HG03378 (cell line): ENCODE measurements at regions not wholly inside any gene's neighbourhood (a gene's known extent, or its start where the extent isn't known, plus 50 kb on each side); places are given as distances from the start of the nearest gene placed in this dataset.

Source experiments
- ATAC-seq: cut with Tn5 transposase; IDR thresholded peaks from one replicate; pipeline ENCODE4 v1.9.1; 2021; ENCODE audit warnings: mild to moderate bottlenecking, moderate library complexity; ENCODE audit not compliant: unreplicated experiment

DNA sequence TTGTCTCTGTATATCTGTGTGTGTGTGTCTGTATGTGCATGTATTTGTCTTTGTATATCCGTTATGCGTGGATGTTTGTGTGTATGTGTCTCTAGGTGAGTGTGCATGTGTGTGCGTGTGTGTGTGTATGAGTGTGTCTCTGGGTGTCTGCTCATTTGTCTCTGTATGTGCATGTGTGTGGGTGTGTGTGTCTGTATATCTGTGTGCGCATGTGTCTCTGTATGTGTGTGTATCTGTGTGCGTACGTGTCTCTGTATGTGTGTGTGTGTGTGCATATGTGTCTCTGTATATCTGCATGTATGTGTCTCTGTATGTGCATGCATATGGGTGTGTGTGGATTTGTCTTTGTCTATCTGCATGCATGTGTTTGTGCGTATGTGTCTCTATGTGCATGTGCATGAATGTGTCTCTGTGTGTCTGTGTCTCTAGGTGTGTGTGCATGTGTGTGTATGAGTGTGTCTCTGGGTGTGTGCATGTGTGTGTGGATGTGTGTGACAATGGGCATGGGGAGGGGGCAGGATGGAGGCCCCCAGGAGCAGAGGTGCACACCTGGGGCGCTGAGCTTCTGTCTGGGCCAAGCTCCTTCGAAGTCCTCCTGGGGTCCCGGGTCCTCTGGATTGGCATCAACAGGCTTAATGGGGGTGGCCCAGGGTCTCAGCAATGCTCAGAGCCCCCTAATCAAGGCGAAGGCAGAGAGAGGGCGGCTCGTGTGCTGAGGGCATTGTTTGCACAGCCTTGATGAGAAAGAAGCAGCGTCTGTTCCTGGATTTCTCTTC lies 373.4 kb upstream of the IRX4 start:
- ATAC-seq = no peak

DNA sequence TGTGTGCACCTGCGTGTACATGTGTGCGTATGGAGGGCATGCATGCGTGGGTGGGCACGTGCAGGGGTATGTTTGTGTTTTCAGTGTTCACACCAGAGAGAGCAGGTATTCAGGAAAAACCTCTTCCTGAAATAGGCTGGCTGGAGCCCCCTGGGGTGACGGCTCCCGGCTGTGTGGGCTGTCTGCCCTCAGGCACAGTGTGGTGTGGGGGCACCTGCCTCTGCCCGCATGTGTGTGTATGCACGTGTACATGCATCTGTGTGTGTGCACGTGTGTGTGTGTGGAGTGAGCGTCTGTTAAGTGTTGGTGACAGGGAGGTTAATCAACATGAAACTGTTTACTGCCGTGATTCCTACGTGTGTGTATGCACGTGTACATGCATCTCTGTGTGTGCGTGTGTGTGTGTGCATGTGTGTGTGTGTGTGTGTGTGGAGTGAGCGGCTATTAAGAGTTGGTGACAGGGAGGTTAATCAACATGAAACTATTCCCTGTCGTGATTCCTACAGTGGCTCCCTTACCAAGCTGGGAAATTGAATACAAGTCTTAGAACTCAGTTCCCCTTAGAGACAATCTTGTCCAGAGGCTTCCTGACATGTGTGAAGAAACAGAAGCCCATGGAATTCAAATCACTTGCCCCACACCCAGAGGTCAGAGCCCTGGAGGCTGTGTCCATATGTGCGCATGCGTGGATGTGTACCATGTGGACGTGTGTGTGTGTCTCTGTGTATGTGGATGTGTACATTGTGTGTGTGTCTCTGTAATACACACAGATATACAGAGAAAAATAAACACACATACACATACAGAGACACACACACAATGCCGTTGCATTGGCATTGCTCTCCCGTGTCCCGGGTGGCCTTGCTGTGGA lies 372.4 kb upstream of the IRX4 start:
- no peak for ATAC-seq

DNA sequence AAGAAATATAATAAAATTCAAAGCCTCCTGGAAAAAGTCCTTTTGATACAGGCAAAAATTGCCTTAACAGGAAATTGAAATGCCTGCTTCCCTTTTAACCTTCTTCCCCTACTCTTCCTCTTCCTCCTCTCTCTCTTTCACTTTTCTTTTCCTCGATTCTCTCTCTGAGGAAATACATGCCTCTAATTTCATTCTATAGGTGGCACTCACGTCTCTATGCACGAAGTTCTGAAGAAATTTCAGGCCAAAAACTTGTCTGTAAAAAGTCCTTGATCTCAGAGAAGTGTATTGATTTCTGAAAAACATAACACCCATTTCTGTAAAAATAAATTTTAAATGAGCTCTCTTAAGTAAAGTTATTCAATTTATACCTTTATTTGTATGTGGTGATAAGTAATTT lies 371.7 kb upstream of the IRX4 start:
- ATAC-seq = no peak

DNA sequence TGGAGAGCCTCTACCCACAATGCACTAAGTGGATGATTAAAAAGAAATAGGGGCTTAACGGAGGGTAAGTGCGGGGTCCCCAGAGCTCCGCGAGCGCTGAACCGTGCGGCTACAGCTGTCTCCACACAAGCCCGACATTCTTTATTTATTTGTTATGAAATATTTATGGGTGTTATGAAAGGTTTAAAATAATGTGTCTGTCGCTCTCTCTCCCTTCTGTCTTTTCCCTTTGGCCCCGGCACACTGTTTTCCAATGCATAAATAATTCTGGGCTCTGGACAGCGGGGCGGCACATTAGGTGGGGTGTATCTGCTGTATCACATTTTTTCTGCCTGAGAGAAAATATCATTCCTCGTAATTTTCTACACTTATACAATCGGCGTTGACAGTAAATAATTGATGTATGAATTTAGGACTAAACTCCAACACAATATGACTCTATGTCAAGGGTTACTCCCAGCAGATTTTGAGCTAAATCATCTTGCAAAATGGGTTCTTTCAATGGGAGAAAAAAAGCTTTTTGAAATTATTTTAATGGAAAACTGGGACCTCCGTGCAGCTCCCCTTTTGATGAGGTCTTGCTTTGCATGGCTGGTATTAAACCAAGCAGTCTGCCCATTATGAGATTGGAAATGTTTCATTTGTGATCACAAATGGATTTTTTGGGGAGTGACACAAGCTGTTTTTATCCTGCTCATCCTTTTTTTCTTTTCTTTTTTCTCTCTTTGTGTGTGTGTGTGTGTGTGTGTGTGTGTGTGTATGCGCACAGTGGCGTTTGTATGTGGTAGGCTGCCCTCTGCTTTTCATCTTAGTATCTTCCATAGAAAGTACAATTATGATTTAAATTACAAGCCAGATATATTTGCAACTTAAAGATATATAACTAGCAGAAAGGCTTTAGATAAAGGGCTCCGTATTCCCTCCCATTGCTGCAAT lies 370.6 kb upstream of the IRX4 start:
- no peak for ATAC-seq

DNA sequence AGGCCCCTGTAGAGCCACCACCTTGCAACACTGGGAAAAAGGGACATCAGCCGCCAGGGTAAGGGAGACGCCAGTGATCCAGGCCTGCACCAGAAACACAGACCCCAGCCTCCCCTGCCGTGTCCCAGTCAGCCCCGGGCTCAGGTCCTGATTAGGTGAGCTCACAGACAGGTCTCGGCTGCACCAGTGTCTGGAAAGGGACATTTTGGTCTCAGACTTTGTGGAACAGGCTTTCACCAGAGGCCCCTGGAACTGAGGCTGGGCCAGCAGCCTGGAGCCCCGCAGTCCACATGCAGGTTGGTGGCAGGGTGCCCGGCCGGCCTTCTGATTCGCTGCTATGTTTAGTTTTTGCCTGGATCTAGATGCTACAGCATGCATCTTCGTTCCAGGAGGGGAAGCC lies 369.0 kb upstream of the IRX4 start:
- no peak for ATAC-seq

DNA sequence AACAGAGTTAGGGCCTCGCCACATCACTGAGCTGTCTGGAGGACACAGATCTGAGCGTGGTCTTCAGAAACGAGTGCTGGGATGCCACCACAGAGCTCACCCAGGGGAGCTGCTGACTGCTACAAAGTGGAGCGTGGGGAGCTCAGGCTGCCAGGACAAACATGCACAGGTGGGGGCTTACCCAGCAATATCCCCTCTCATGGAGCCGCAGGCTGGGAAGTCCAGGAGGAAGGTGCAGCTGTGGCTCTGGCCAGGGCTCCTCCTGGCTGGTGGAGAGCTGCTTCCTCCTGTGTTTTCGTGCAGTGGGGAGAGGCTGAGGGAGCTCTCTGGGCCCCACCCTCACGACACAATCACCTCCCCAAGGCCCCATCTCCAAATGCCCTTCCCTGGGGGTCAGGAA lies 368.6 kb upstream of the IRX4 start:
- no peak for ATAC-seq

DNA sequence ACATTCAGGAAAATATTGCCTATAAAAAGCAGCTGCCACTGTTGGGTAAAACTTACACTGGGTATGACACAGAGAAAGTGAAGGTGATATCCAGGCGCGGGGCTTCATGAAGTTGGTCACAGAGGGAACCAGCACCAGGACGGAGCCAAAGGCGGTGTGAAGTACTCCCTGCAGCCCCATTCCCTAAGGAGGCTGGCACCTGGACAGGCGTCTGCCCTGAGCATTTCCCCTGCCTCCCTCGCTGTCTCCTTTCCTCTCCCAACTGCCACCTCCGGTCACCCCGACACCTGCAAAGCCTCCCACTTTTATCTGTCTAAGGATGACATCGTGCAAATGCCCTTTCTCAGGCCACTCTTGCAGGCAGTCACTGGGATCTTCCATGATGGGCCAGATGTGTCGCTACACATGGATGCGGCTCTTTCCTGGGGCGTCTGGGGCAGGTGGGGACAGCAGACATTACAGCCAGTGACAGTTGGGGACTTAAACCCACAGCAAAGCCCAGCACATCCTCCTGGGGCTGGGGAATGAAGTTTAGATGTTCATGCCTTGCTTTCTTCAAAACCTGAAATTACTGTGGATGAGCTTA lies 367.7 kb upstream of the IRX4 start:
- no peak for ATAC-seq

DNA sequence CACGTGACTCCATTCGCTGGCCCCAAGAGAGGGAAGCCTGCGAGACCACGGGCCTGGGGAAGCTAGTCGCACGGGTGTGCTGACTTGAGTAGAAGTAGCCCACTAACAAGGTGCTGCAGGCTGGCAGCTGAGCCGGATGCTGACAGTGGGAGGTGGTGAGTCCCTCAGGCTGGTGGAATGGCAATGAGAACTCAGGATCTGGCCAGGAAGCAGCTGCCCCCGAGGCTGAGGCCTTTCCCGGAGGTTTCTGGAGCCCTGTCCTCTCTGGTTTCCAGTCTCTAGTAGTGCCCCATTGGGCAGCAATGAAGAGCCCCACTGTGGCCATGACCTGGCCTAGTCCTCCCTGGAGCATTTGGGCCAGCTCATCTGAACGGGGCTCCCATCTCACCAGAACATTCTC lies 366.7 kb upstream of the IRX4 start:
- no peak for ATAC-seq

DNA sequence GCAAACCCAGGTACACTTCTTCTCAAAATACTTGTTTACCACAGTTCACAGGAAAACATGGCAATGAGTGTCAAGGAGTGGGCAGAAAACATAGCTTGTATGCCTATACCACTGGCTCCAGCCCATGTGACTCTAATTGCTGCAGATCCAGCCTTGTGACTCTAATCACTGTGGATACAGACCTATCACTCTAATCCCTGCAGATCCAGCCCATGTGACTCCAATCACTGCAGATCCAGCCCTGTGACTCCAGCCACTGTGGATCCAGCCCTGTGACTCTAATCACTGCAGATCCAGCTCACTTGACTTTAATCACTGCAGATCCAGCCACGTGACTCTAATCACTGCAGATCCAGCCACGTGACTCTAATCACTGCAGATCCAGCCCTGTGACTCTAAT lies 366.3 kb upstream of the IRX4 start:
- ATAC-seq = no peak

DNA sequence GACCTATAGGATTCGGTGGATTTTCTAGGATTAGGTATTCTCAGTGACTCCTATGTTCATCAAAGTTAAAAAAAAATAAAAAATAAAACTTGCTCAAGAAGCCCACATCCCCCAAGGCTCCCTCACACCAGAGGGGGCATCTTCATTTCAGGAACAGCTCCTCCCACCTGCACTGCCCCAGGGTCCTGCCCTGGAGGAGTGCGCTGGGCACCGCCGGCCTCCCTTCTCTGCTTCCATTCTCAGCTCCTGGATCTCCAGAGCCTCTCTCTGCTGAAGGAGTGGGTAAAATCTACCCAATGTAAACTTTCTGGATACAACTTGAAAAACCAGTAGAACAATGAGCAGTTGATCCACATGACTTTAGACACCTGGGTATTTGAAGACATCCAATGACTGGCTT lies 359.8 kb upstream of the IRX4 start:
- no peak for ATAC-seq

DNA sequence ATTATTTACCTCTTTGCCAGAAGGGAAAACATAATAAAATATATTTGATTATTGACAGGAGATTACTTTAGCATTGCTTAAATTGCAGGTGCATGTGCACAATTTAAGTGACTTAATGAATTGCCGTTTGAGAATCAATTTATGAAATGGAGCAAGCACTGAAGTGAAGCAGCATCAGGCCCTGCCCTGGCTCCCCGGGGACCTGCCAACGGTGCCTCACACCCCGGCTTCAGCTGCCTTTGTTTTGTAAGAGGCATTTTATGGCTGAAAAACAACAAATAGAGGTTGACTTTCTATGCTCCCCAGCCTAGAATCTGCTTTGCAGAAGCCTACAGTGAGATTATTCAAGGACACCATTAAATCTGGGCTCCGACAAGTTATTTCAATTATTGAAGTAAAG lies 359.1 kb upstream of the IRX4 start:
- ATAC-seq = no peak

DNA sequence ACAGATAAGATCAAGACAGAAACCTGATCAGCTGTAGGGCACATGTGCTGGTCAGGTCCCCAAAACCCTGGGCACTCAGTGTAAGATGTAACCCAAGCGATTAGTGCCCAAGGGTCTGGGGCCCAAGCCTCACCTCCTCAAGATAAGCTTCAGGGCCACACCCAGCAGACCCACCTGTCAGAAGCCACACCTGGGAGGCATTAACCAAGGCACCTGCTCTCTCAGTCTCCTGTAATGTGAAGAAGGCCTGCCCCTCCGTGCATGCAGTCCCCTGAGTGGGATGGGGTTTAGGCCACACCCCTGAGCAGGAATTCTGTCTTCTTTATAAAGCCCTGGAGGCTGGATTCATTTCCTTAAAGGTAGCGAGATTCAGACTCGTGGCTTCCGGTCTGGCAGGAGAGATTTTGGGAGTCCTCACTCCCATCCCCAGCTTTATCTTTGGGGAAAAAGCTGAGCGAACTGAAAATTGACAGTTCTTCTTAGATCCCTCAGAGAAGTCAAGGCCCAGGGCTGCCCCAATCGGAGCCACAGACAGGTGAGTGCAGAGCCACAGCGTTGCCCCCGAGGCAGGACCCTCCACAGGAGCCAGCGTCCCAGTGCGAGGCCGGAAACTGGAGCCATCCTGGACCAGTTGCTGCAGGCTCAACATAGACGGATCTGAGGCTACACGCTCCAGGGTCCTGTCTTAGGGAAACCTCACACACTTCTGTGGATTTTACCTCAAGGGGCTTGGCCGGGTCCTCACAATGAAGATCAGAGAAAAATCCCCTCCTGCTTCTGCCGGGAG lies 357.6 kb upstream of the IRX4 start:
- ATAC-seq = no peak

DNA sequence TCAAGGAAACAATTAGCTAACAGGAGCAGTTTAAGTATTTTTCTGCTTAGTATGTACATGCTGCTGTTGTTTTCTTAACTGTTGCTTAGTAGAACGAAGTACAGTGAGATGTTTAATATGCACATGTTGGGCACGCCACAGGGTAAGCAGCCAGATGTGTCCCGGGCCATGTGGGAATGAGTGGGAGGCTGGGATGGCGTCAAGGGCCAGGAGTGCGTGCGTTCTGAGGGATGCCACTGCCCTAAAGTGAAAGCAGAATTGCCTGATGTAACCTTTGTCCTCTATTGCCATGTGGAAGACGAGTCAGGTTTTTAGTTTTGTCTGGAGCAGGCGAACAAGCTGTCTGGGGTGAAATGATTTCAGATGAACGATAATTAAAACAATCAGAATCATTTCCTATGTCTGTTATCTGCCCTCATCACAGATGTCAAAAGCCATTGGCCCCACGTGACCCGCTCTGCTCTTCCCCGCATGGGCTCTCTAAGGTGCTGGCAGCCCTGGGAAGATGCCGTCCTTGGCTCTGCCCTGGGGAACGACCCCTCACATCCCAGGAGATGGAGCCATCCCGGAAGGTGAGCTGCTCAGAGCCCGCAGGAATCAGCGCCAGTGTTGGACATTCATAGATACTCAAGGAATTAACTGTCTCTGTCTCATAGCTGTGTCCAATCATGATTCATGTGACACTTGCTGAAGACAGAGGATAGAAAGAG lies 356.6 kb upstream of the IRX4 start:
- no peak for ATAC-seq

DNA sequence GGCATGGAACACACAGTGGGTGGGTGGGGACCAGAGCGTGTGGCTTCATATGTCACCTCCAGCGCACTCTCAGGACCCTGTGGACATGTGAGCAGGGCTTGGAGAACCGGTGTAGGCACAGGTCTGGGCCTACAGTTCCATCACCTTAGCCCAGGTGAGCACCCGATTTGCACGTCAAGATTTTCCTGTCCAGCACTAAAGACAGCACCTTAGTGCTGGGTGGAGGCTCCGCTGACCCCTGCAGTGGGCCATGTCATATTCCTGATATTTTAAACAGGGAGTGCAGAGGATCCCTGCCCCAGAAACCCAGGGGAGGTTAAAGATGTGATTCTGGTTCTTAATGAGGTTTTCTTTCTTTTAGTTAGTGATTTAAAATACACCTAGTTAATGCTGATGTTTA lies 356.0 kb upstream of the IRX4 start:
- ATAC-seq = no peak

DNA sequence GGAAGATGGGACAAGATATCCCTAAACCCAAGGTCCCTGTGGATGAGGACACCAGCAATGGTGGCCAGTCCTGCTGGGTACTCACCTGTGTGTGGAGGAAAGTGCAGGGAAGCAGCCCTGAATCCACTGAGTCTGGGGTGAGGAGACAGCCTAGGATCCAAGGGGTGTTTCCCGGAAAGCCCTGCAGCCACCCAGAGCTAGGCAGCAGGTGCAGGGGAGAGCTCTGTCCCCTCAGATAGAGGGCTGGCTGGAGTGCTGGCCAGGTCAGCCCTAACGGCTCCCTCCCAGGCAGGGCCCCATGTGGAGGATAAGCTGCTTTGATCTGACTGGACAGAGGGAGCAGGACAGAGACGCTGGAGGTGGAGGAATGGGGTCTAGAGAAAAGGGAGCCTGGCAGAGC lies 344.7 kb upstream of the IRX4 start:
- ATAC-seq = no peak

DNA sequence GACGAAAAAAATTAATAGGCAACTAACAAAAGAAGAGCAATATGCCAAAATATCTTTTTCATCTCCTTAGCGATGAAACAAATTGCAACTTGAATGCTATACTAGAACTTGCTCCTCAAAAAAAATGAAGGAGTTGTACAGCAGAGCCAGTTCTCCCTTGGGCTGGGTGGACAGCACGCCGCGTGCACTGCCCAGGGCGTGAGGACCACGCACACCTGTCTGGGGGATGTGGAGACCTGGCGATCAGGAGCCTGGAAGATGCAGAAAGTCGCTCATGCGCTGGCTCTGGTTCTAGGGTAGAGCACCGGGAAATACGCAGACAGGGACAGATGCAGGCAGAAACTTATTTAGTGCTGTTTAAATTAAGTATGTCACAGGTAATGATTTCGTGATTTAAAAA lies 342.0 kb upstream of the IRX4 start:
- no peak for ATAC-seq

DNA sequence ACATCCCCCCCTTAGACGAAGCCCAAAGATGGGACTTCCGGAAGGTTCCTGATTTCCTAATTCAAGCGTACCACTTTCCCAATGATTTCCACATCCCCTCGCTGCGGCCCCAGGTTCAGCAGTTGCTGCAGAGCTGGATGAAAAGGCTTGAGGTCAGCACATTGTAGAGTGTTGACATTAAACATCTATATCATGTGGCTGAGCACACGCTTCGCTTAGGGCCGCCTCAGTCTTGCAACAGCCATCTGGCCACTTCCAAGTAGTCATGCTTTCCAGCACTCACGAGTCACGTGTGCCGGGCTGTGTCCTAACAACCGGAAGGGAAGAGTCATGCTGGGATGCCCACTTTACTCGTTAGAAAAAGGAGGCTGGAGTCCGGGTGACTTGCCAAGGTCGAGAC lies 340.6 kb upstream of the IRX4 start:
- no peak for ATAC-seq

DNA sequence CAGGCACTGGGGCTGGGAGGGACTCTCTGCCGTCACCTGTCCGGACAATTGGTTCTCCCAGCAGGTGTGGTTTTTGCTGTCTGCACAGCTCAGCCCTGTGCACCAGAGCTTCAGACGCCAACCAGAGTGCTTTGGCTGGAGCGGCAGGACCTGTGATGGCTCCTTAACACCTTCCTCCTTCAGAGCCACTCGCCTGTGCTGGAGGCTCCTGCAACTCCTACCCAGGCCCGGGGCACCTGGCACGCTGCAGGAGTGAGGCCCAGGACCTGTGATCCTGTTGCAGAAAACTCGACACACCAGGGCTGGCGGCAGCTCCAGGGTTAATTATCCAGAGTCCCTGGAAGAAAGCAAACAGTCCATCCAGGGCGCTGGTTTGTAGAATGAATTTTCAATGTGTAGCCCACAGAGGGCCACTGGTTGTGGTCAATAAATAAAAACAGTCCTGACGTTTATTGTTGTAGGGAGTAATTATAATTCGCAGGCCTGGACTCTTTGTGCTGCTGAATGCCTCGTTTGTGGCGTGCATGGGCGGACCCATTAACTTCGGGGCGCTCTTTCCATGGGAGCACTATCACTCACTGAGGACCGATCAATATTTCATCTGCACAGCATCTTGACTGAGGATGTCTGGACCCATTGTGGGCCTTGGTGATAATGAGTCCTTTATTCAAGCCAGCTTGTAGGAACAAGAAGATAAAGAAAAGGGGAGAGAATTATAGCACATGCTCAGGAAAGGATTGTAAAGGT lies 339.7 kb upstream of the IRX4 start:
- ATAC-seq = no peak

DNA sequence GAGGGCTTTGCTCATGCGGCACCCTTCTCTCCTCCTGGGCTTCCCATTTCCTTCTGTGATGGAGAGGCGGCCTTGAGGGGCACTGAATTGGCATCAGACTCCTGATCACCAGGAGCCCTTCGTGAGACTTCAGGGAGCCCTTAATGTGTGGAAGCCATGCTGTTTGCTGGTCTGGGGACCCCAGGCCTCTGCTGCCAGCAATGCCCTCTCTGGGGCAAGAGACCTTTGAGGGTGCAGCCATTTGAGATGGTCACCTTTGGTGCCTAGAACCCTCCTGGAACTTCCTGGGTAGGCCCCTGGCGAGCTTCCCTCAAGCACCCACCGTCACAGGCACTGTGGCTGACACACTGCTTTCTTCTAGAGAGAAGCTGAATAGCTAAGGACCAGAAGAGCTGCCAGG lies 338.7 kb upstream of the IRX4 start:
- no peak for ATAC-seq
